Muscle of leg (tissue), 3 donors: ENCODE measurements at regions not wholly inside any gene's neighbourhood (a gene's known extent, or its start where the extent isn't known, plus 50 kb on each side); places are given as distances from the start of the nearest gene placed in this dataset.
"Not testable (repeated sequence)": the region's sequence is repeated elsewhere in the genome, so short reads cannot be mapped to it uniquely, and the experiment has no call there.

ENCODE experiments used
- DNase-seq: peaks from one replicate; pipeline ENCODE4 v3.0.0; 2013
- H3K27ac ChIP-seq: one replicate; pipeline ENCODE4 v1.5.1; 2013; ENCODE audit warnings: mild to moderate bottlenecking, low read length, control low read depth
- H3K27me3 ChIP-seq: one replicate; pipeline ENCODE4 v1.6.1; 2013; ENCODE audit warnings: low read length; ENCODE audit not compliant: control insufficient read depth, insufficient read depth
- H3K36me3 ChIP-seq: one replicate; pipeline ENCODE4 v1.6.1; 2013; ENCODE audit warnings: low read length; ENCODE audit not compliant: control insufficient read depth, insufficient read depth
- H3K4me1 ChIP-seq: one replicate; pipeline ENCODE4 v1.6.1; 2013; ENCODE audit warnings: low read length; ENCODE audit not compliant: control insufficient read depth, insufficient read depth
- H3K4me3 ChIP-seq: one replicate; pipeline ENCODE4 v1.5.1; 2013; ENCODE audit warnings: low read length, control low read depth
- H3K9me3 ChIP-seq: replicated peaks from 2 replicates; pipeline ENCODE4 v1.6.1; 2013; ENCODE audit warnings: low read depth, low read length; ENCODE audit not compliant: control insufficient read depth
- WGBS: methylation state at CpG from one replicate; pipeline ENCODE4 v1.1.5; 2013; ENCODE audit warnings: missing lambda C conversion rate; ENCODE audit not compliant: insufficient coverage; 5-methylcytosine and 5-hydroxymethylcytosine counted together

DNA sequence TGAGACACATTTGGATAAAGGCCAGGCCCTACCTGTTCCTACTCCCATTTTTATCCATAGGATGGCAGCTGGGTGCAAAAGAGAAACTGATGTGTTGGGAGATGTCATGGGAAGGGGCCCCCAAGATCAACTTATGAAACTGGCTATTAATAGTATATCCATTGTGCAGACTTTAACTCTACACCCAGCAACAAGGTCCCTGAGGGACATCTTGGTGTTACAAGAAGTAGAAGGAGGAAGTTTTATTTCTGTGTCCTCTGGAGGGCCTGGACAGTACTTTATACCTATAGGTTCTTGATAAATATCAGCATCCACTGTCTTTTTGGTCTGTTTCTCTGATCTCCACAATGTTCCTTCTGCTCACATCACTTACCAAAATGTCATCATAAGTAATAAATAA lies 84.6 kb downstream of the BTG1 start:
- DNase-seq = no peak
- no peak overlapping the region for H3K4me3 ChIP-seq
- no peaks in the 10 kb centered on the region for H3K9me3 ChIP-seq
- no peaks in the 10 kb centered on the region for H3K36me3 ChIP-seq
- no peak overlapping the region for H3K27ac ChIP-seq
- peaks cover 2% of the 10 kb centered on the region for H3K4me1 ChIP-seq
- H3K27me3 ChIP-seq = no peaks in the 10 kb centered on the region

DNA sequence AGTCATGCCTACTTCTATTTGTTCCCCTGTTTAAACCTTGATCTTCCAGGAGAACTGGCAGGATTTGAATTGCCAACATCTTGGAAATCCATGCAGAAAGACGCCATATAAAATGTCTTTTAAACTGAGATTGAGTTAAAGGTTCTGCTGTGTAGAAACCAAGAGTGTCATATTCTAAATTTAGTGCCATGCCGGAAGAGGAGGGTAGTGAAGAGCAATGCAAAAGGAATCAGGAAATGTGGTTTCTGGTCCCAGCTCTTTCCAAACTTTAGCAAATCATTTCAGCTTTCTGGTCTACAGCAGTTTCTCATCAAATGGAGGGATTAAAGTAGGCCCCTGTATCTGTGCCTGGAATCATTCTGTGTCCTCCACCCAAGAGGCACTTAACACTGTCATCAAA lies 85.7 kb downstream of the BTG1 start:
- H3K36me3 ChIP-seq = no peaks in the 10 kb centered on the region
- WGBS = 55% methylated on average over 2 of the region's 2 CpGs
- H3K27me3 ChIP-seq = no peaks in the 10 kb centered on the region
- DNase-seq = peak; percentile 47
- peaks cover 2% of the 10 kb centered on the region for H3K4me1 ChIP-seq
- no peak overlapping the region for H3K27ac ChIP-seq
- H3K4me3 ChIP-seq = no peak overlapping the region
- H3K9me3 ChIP-seq = no peaks in the 10 kb centered on the region

DNA sequence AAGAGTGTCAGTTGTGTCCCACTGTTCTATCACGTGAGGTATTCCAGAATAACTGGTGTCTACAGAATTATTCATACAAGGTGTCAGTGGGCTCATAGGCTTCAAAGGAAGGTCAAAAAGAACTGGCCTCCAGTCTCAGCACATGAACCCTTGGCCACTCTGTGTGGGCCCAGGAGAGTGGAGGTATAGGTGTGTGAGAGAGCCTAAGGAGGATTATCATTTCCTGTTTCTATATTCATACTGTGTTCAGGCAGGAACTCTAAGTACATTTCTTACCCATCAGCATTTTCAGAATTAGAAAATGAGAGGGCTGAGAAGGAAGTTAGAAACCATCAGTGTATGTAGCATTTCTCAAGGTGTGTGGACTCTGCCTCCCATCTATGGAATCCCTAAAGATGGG lies 87.0 kb downstream of the BTG1 start:
- H3K4me1 ChIP-seq = peaks cover 2% of the 10 kb centered on the region
- no peaks in the 10 kb centered on the region for H3K27me3 ChIP-seq
- H3K4me3 ChIP-seq = no peak overlapping the region
- H3K9me3 ChIP-seq = no peaks in the 10 kb centered on the region
- DNase-seq = no peak
- H3K36me3 ChIP-seq = no peaks in the 10 kb centered on the region
- WGBS = 83% methylated on average over 1 of the region's 1 CpG
- H3K27ac ChIP-seq = no peak overlapping the region

- not testable (repeated sequence) for H3K36me3 ChIP-seq, H3K4me1 ChIP-seq, H3K27me3 ChIP-seq, H3K9me3 ChIP-seq, DNase-seq, H3K4me3 ChIP-seq, H3K27ac ChIP-seq
- no CpG with 5 or more reads among the region's 1 CpG for WGBS
Measured at GRCh38 chr12:92056756-92057155, 88.9 kb downstream of the BTG1 start.

DNA sequence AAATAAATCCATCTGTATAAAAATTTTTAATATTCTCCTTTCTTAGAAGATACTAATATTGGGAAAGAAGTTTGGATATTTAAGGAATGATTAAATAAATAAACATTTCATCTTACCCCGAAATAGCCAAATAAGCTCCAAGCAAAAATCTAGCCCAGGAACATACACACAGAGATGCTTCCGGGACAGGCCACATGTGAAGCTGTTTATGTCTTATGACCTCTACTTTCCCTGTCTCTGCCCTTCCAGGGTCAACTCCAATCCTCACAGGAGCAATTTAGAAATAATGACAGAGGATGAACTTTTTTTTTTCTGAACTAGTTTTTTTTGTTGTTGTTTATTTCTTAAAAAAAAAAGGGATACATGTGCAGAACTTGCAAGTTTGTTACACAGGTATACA lies 89.4 kb downstream of the BTG1 start:
- Histone ChIP-seq H3K36me3 (no peaks in the 10 kb centered on the region), H3K27ac (no peak overlapping the region), H3K4me1 (peaks cover 2% of the 10 kb centered on the region), H3K4me3 (no peak overlapping the region), H3K27me3 (no peaks in the 10 kb centered on the region), H3K9me3 (no peaks in the 10 kb centered on the region)
- DNase-seq = no peak
- WGBS = no CpG with 5 or more reads among the region's 2 CpGs

DNA sequence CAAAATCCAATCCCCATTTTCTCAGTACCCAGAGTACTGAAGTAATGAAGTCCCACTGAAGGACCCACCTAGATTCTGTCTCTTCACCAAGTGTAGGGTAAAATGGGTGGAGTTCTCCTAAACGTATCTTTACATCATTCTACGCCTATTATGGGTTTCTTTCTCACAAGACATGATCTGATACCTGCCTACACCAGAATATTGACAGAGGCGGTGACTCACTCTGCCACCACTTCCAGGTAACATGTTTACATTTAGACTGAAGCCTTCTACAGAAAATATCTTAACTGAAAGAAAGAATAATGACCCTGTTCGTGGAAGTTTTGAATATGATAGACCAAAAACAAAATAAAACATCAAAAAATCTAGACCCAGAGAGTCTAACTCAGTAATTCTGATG lies 89.8 kb downstream of the BTG1 start:
- H3K9me3 ChIP-seq = no peaks in the 10 kb centered on the region
- no peak overlapping the region for H3K4me3 ChIP-seq
- DNase-seq = no peak
- WGBS = no CpG with 5 or more reads among the region's 4 CpGs
- H3K27me3 ChIP-seq = no peaks in the 10 kb centered on the region
- H3K4me1 ChIP-seq = peaks cover 2% of the 10 kb centered on the region
- H3K36me3 ChIP-seq = no peaks in the 10 kb centered on the region
- no peak overlapping the region for H3K27ac ChIP-seq

DNA sequence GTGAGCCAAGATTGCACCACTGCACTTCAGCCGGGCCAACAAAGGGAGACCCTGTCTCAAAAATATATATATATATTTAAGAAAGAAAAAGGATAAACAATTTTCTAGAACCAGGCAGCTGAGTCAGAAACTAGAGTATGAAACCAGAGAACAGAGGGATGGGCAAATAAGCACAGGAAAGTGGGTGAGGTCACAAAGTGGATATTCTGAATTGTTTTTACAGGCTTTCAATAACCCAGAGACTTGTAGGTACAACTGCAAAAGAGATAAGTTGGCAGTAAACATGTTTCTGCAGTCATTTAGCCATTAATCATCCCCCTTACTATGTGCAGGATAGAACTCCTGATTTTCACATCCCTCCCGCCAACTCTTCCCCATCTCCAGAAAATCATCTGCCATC lies 94.2 kb downstream of the BTG1 start:
- Histone ChIP-seq H3K4me1 (no peaks in the 10 kb centered on the region), H3K9me3 (no peaks in the 10 kb centered on the region), H3K27me3 (no peaks in the 10 kb centered on the region), H3K36me3 (no peaks in the 10 kb centered on the region), H3K27ac (no peak overlapping the region), H3K4me3 (no peak overlapping the region)
- 35% methylated on average over 1 of the region's 2 CpGs for WGBS
- no peak for DNase-seq

GRCh38 chr12:92049403-92049802 lies 96.2 kb downstream of the BTG1 start:
- Histone ChIP-seq H3K27me3 (no peaks in the 10 kb centered on the region), H3K4me1 (no peaks in the 10 kb centered on the region), H3K36me3 (no peaks in the 10 kb centered on the region), H3K4me3 (no peak overlapping the region), H3K27ac (no peak overlapping the region), H3K9me3 (no peaks in the 10 kb centered on the region)
- no peak for DNase-seq
- WGBS = 53% methylated on average over 2 of the region's 3 CpGs

DNA sequence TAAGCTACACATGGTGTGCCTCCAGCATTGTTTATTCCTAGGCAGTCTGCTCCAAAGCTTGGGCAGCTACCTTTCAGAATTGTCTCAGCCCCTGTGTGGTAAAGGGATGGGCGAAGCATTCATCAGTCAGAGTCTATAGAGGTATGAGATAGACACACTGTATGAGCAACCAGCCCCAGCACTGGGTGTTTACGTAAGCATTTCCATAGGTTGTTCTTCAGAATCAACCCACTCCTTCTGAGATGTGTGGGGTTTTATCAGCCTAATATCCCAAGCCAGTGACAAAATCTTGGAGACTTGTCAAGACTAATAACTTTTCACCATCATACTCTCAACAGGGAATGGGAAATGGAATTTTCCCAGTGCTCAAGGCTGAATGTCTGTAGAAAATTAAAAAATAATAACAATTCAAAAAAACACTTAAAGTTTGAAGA lies 98.2 kb downstream of the BTG1 start:
- Histone ChIP-seq H3K4me1 (no peaks in the 10 kb centered on the region), H3K36me3 (no peaks in the 10 kb centered on the region), H3K27me3 (no peaks in the 10 kb centered on the region), H3K4me3 (no peak overlapping the region), H3K27ac (no peak overlapping the region), H3K9me3 (no peaks in the 10 kb centered on the region)
- 100% methylated on average over 1 of the region's 2 CpGs for WGBS
- DNase-seq = no peak

DNA sequence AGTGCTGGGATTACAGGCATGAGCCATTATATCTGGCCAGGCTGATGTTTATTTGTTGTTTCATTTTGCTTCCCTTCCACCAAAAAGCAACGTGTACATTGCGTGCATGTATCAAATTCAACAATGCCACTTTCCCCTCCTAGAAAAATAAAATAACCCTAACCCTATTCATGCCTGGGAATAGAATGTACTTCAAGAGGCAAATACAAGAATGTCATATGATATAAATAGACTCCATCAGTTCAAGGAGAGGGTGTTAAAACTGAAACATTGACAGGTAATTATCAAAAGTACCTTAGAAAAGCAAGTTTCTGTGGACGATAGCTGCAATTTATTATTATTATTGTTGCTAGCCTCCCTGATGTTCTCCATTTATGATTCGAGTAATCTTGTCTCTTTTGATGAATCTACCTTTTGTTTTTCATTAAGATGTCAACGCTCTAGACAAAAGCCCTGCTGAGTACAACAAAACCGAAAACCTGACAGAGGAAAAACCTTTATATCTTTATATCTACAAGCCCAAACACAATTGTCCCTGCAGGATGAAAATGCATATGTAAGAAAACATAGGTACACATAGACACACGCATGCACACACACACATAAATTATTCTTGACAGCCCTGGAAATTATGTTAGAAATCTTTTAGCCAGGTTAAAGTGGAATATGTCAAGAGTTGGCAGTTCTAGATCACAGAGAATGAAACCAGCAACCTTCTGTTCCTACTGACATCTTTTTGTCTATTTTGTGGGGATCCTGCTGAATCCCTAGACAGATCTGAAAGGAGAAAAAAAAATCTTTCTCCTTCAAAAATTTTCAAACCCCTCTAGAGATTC lies 98.9 kb downstream of the BTG1 start:
- DNase-seq = no peak
- Histone ChIP-seq H3K27me3 (no peaks in the 10 kb centered on the region), H3K4me3 (no peak overlapping the region), H3K4me1 (no peaks in the 10 kb centered on the region), H3K36me3 (no peaks in the 10 kb centered on the region), H3K27ac (no peak overlapping the region), H3K9me3 (no peaks in the 10 kb centered on the region)
- WGBS = no CpG with 5 or more reads among the region's 7 CpGs

GRCh38 chr12:92045852-92046251 lies 99.8 kb downstream of the BTG1 start:
- no peaks in the 10 kb centered on the region for H3K36me3 ChIP-seq
- WGBS = no CpG with 5 or more reads among the region's 2 CpGs
- no peak overlapping the region for H3K27ac ChIP-seq
- H3K9me3 ChIP-seq = no peaks in the 10 kb centered on the region
- H3K4me3 ChIP-seq = no peak overlapping the region
- no peaks in the 10 kb centered on the region for H3K27me3 ChIP-seq
- no peak for DNase-seq
- no peaks in the 10 kb centered on the region for H3K4me1 ChIP-seq
